OCI-LY1 (cell line): ENCODE measurements at regions not wholly inside any gene's neighbourhood (a gene's known extent, or its start where the extent isn't known, plus 50 kb on each side); places are given as distances from the start of the nearest gene placed in this dataset.

Source experiments
- H2AFZ ChIP-seq: fragments of 200-600 bp; sonication (generic), shearing (Covaris generic); 2 replicates; pipeline ENCODE4 v1.6.0; 2014; ENCODE audit warnings: antibody characterized with exemption, mild to moderate bottlenecking, low read length
- H3F3A ChIP-seq: fragments of 200-600 bp; sonication (generic), shearing (Covaris generic); 2 replicates; pipeline ENCODE4 v1.6.0; 2014; ENCODE audit warnings: mild to moderate bottlenecking, antibody characterized with exemption, low read length, moderate library complexity; ENCODE audit not compliant: insufficient read depth
- H3K27ac ChIP-seq: fragments of 200-600 bp; sonication (generic); 2 replicates; pipeline ENCODE4 v1.5.1; 2014; ENCODE audit warnings: low read length, mixed run types, mild to moderate bottlenecking, low read depth; ENCODE audit not compliant: poor library complexity, severe bottlenecking
- H3K27me3 ChIP-seq: fragments of 200-600 bp; sonication (generic); 2 replicates; pipeline ENCODE4 v1.6.0; 2014; ENCODE audit warnings: antibody characterized with exemption, mild to moderate bottlenecking, low read length, moderate library complexity; ENCODE audit not compliant: insufficient read depth
- H3K36me3 ChIP-seq: fragments of 200-600 bp; sonication (generic); 2 replicates; pipeline ENCODE4 v1.6.1; 2014; ENCODE audit warnings: mild to moderate bottlenecking, antibody characterized with exemption, low read length, moderate library complexity, mixed read lengths; ENCODE audit not compliant: insufficient read depth
- H3K4me1 ChIP-seq: fragments of 200-600 bp; sonication (generic); 2 replicates; pipeline ENCODE4 v1.5.1; 2014; ENCODE audit warnings: mild to moderate bottlenecking, low read length, moderate library complexity; ENCODE audit not compliant: insufficient read depth, severe bottlenecking
- H3K4me2 ChIP-seq: fragments of 200-600 bp; sonication (generic), shearing (Covaris generic); 2 replicates; pipeline ENCODE4 v1.6.1; 2014; ENCODE audit warnings: low read length
- H3K4me3 ChIP-seq: fragments of 200-600 bp; sonication (generic); 2 replicates; pipeline ENCODE4 v1.5.1; 2014; ENCODE audit warnings: low read length, low read depth, mild to moderate bottlenecking, mixed read lengths; ENCODE audit not compliant: poor library complexity, severe bottlenecking
- H3K79me2 ChIP-seq: fragments of 200-600 bp; shearing (Covaris generic); 2 replicates; pipeline ENCODE4 v1.6.1; 2016; ENCODE audit warnings: mixed run types, low read length, mixed read lengths; ENCODE audit not compliant: insufficient read depth
- H3K9ac ChIP-seq: fragments of 200-600 bp; sonication (generic), shearing (Covaris generic); 2 replicates; pipeline ENCODE4 v1.6.1; 2014; ENCODE audit warnings: mild to moderate bottlenecking, low read length, mixed read lengths
- H3K9me2 ChIP-seq: fragments of 200-600 bp; sonication (generic), shearing (Covaris generic); 2 replicates; pipeline ENCODE4 v1.6.1; 2014; ENCODE audit warnings: low read depth, mild to moderate bottlenecking, low read length, mixed read lengths
- H3K9me3 ChIP-seq: fragments of 200-600 bp; shearing (Covaris generic); 2 replicates; pipeline ENCODE4 v1.6.1; 2014; ENCODE audit warnings: low read length, mixed read lengths
- H4K20me1 ChIP-seq: fragments of 200-600 bp; sonication (generic), shearing (Covaris generic); 2 replicates; pipeline ENCODE4 v1.6.0; 2016; ENCODE audit warnings: mild to moderate bottlenecking, low read length; ENCODE audit not compliant: insufficient read depth
- EZH2 ChIP-seq: fragments of 200-600 bp; sonication (generic), shearing (Covaris generic); IDR thresholded peaks from 2 replicates; pipeline ENCODE4 v1.8.0; 2017; ENCODE audit warnings: borderline replicate concordance, mixed run types, mild to moderate bottlenecking, antibody characterized with exemption, low read length, moderate library complexity, mixed read lengths
- TF ChIP-seq, protein P1 (sequence below): fragments of 200-600 bp; sonication (generic), shearing (Covaris generic); IDR thresholded peaks from 2 replicates; pipeline ENCODE4 v1.5.1; 2017; ENCODE audit warnings: mild to moderate bottlenecking, antibody characterized with exemption, low read length, moderate library complexity, mixed read lengths

- TF ChIP-seq, protein P1, sequence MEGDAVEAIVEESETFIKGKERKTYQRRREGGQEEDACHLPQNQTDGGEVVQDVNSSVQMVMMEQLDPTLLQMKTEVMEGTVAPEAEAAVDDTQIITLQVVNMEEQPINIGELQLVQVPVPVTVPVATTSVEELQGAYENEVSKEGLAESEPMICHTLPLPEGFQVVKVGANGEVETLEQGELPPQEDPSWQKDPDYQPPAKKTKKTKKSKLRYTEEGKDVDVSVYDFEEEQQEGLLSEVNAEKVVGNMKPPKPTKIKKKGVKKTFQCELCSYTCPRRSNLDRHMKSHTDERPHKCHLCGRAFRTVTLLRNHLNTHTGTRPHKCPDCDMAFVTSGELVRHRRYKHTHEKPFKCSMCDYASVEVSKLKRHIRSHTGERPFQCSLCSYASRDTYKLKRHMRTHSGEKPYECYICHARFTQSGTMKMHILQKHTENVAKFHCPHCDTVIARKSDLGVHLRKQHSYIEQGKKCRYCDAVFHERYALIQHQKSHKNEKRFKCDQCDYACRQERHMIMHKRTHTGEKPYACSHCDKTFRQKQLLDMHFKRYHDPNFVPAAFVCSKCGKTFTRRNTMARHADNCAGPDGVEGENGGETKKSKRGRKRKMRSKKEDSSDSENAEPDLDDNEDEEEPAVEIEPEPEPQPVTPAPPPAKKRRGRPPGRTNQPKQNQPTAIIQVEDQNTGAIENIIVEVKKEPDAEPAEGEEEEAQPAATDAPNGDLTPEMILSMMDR: no peak
- TF ChIP-seq EZH2: no peak
- no peaks in the 10 kb centered on the region for H3K27me3 ChIP-seq
- no peaks in the 10 kb centered on the region for H3K79me2 ChIP-seq
- H3K4me1 ChIP-seq: no peaks in the 10 kb centered on the region
- no peaks in the 10 kb centered on the region for H4K20me1 ChIP-seq
- H3F3A ChIP-seq: no peaks in the 10 kb centered on the region
- no peaks in the 10 kb centered on the region for H3K36me3 ChIP-seq
- H2AFZ ChIP-seq: no peak overlapping the region
- H3K27ac ChIP-seq: no peak overlapping the region
- no peak overlapping the region for H3K9ac ChIP-seq
- no peaks in the 10 kb centered on the region for H3K9me3 ChIP-seq
- H3K4me3 ChIP-seq: no peak overlapping the region
- H3K4me2 ChIP-seq: no peak overlapping the region
- H3K9me2 ChIP-seq: no peaks in the 10 kb centered on the region
These were observed 128.5 kb downstream of the ACKR3 start for GRCh38 chr2:236698016-236698627.

DNA sequence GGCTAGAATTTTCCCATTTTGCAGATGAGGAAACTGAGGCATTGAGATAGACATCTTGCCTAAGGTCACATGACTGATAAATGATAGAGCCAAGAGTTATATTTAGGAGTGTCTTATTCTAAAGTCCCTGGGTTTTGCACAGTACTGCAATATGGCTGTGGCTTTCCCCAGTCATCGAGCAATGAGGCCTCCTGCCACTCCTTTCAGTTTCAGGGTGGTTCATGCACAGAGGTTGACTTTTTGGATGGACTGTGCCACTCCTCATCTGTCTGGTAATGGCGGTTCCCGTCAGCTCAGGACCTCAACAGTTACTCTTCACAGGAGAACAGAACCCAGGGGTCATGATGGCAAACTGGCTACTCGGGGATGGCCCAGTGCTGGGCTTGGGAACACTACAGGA lies 131.1 kb downstream of the ACKR3 start:
- H3K4me3 ChIP-seq: no peak overlapping the region
- no peaks in the 10 kb centered on the region for H3K4me1 ChIP-seq
- H2AFZ ChIP-seq: no peak overlapping the region
- no peaks in the 10 kb centered on the region for H3K9me3 ChIP-seq
- no peaks in the 10 kb centered on the region for H3K36me3 ChIP-seq
- no peak for TF ChIP-seq EZH2
- TF ChIP-seq, protein P1: no peak
- no peaks in the 10 kb centered on the region for H3K79me2 ChIP-seq
- no peaks in the 10 kb centered on the region for H3F3A ChIP-seq
- no peak overlapping the region for H3K4me2 ChIP-seq
- H3K27ac ChIP-seq: no peak overlapping the region
- H4K20me1 ChIP-seq: no peaks in the 10 kb centered on the region
- no peak overlapping the region for H3K9ac ChIP-seq
- H3K9me2 ChIP-seq: no peaks in the 10 kb centered on the region
- no peaks in the 10 kb centered on the region for H3K27me3 ChIP-seq

DNA sequence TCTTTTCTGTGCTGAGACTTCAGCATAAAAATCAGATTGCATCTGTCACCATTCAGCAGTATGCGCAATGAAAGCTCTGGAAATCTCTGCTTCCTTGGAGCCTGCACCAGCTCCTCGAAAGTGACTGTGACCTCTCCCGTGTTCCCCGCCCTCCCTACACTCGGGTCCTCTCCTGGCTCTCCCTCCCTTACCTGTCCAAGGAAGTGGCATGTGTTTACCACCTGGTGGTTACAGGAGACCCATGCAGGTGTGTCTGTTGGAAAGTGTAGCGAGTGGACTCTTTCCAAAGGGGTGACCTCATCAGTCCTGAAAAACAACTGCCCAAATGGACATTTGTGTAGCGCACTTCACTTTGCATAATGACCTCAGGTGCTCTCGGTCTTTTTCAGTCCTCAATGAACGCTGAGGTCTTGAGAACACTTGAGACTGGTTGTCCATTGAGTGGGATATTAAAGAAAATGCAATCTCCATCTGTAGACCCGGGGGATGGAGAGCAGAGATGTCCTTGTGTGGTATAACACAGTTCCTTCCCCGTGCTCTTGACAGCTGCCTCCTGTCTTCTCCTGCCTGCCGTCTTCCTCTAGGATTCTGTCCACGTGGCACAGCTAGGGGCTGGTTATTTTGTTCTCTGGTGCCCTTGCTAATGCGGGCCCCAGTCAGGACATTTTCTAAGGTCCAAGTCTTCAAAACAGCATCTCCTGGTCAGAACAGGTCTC lies 133.2 kb downstream of the ACKR3 start:
- Histone ChIP-seq H3K27ac (no peak overlapping the region), H3K9ac (no peak overlapping the region), H3K9me2 (no peaks in the 10 kb centered on the region), H3K9me3 (no peaks in the 10 kb centered on the region), H2AFZ (no peak overlapping the region), H3K79me2 (no peaks in the 10 kb centered on the region), H3F3A (no peaks in the 10 kb centered on the region), H3K27me3 (no peaks in the 10 kb centered on the region), H3K4me3 (no peak overlapping the region), H3K36me3 (no peaks in the 10 kb centered on the region), H3K4me1 (no peaks in the 10 kb centered on the region), H4K20me1 (no peaks in the 10 kb centered on the region), H3K4me2 (no peak overlapping the region)
- TF ChIP-seq, protein P1: no peak
- TF ChIP-seq EZH2: no peak
